HUES64 (cell line): ENCODE measurements at regions not wholly inside any gene's neighbourhood (a gene's known extent, or its start where the extent isn't known, plus 50 kb on each side); places are given as distances from the start of the nearest gene placed in this dataset.

Experiments
- H3K27ac ChIP-seq: 2 replicates; pipeline ENCODE4 v1.7.0; 2013; ENCODE audit warnings: low read depth, low read length, inconsistent platforms
- H3K27me3 ChIP-seq: 2 replicates; pipeline ENCODE4 v1.6.1; 2013; ENCODE audit warnings: mild to moderate bottlenecking, low read length; ENCODE audit not compliant: insufficient read depth
- H3K36me3 ChIP-seq: 2 replicates; pipeline ENCODE4 v1.6.1; 2013; ENCODE audit warnings: mild to moderate bottlenecking, low read length; ENCODE audit not compliant: insufficient read depth
- H3K4me1 ChIP-seq: 2 replicates; pipeline ENCODE4 v1.6.1; 2013; ENCODE audit warnings: mild to moderate bottlenecking, low read length, moderate library complexity; ENCODE audit not compliant: insufficient read depth
- H3K4me3 ChIP-seq: 2 replicates; pipeline ENCODE4 v1.5.1; 2013; ENCODE audit warnings: mild to moderate bottlenecking, low read length, moderate library complexity
- H3K9ac ChIP-seq: 2 replicates; pipeline ENCODE4 v1.6.1; 2013; ENCODE audit warnings: mild to moderate bottlenecking, low read depth, low read length
- H3K9me3 ChIP-seq: 2 replicates; pipeline ENCODE4 v1.6.1; 2013; ENCODE audit warnings: low read depth, low read length; ENCODE audit not compliant: insufficient read depth
- WGBS: fragments of 150-250, 120-280 bp; methylation state at CpG from one replicate; pipeline ENCODE4 v1.1.7; 2013; ENCODE audit warnings: missing lambda C conversion rate; 5-methylcytosine and 5-hydroxymethylcytosine counted together

DNA sequence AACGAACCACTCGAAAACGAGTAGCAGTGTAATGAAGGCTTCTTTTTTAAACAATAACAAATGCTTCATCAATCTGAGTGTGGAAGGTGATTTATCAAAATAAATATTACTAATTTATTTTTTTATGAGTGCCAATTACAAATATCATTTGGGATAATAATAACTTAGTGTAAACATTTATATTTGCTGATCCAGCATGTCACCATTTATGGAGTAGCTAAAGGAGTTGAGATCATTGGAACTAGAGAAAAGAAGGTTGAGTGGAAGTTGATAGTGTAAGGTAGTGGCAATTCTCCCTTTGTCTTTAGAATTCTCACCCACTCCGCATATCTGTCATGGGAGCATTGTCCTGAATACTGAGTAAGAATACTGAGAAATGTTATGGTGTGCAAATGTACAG is 67.1 kb upstream of the KIF26B start:
- 80% methylated on average over 4 of the region's 4 CpGs for WGBS
- no peak overlapping the region for H3K4me3 ChIP-seq
- H3K27ac ChIP-seq: no peak overlapping the region
- no peaks in the 10 kb centered on the region for H3K27me3 ChIP-seq
- H3K36me3 ChIP-seq: peaks cover 6% of the 10 kb centered on the region; the same call in 1 of the 2 replicates
- no peak overlapping the region for H3K9ac ChIP-seq
- H3K9me3 ChIP-seq: peaks cover 5% of the 10 kb centered on the region; the same call in 1 of the 2 replicates
- peaks cover 6% of the 10 kb centered on the region; the same call in 1 of the 2 replicates for H3K4me1 ChIP-seq

GRCh38 chr1:245086389-245086969 is 68.3 kb upstream of the KIF26B start:
- Histone ChIP-seq H3K27ac (no peak overlapping the region), H3K9me3 (peaks cover 5% of the 10 kb centered on the region; the same call in 1 of the 2 replicates), H3K4me3 (no peak overlapping the region), H3K27me3 (no peaks in the 10 kb centered on the region), H3K9ac (no peak overlapping the region), H3K36me3 (peaks cover 6% of the 10 kb centered on the region; the same call in 1 of the 2 replicates), H3K4me1 (no peaks in the 10 kb centered on the region)
- 88% methylated on average over 4 of the region's 4 CpGs for WGBS

DNA sequence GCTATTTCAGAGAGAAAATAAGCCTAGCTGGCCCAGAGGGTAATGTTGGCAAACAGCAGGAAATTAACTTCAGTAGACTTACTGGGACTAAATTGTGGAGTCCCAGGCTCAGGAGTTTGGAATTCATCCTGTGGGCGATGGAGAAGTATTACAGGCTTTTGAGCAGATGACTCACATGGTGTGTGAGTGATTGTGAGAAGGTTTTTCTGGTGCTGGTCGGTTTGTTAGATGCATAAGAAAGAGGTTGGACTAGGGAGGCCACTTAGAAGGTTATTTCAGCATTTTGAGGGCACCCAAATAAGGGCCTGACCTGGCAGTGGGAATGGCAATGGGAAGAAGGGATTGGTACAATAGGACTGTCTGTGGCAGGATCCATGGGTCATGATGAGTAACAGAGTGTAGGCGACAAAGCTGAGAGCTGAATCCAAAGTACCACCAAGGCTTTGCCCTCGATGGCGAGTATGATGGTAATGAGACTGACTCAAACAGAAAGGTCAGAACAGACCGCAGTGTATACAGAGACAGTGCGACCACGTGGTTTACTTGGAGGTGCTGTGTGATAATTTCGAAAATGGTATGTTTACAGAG is 69.2 kb upstream of the KIF26B start:
- Histone ChIP-seq H3K27me3 (no peaks in the 10 kb centered on the region), H3K4me1 (no peaks in the 10 kb centered on the region), H3K4me3 (no peak overlapping the region), H3K36me3 (peaks cover 6% of the 10 kb centered on the region; the same call in 1 of the 2 replicates), H3K9ac (no peak overlapping the region), H3K9me3 (peaks cover 5% of the 10 kb centered on the region; the same call in 1 of the 2 replicates), H3K27ac (no peak overlapping the region)
- 87% methylated on average over 9 of the region's 9 CpGs for WGBS

- no peak overlapping the region for H3K27ac ChIP-seq
- H3K4me1 ChIP-seq: no peaks in the 10 kb centered on the region
- H3K27me3 ChIP-seq: no peaks in the 10 kb centered on the region
- 97% methylated on average over 7 of the region's 7 CpGs for WGBS
- H3K4me3 ChIP-seq: no peak overlapping the region
- no peak overlapping the region for H3K9ac ChIP-seq
- H3K9me3 ChIP-seq: peaks cover 5% of the 10 kb centered on the region; the same call in 1 of the 2 replicates
- peaks cover 6% of the 10 kb centered on the region; the same call in 1 of the 2 replicates for H3K36me3 ChIP-seq
Observed at GRCh38 chr1:245084551-245084950, 70.2 kb upstream of the KIF26B start.

GRCh38 chr1:245079021-245079609 is 75.7 kb upstream of the KIF26B start:
- Histone ChIP-seq H3K4me1 (peaks cover 7% of the 10 kb centered on the region; the same call in 1 of the 2 replicates), H3K27me3 (no peaks in the 10 kb centered on the region), H3K4me3 (no peak overlapping the region), H3K27ac (no peak overlapping the region), H3K9me3 (peaks cover 5% of the 10 kb centered on the region; the same call in 1 of the 2 replicates), H3K36me3 (peaks cover 4% of the 10 kb centered on the region; the same call in 1 of the 2 replicates), H3K9ac (no peak overlapping the region)
- WGBS: 86% methylated on average over 8 of the region's 9 CpGs

GRCh38 chr1:245074898-245075297 is 79.9 kb upstream of the KIF26B start:
- no peak overlapping the region for H3K9ac ChIP-seq
- no peak overlapping the region for H3K4me3 ChIP-seq
- H3K27ac ChIP-seq: no peak overlapping the region
- WGBS: 92% methylated on average over 5 of the region's 5 CpGs
- H3K9me3 ChIP-seq: peaks cover 3% of the 10 kb centered on the region; the same call in 1 of the 2 replicates
- peaks cover 9% of the 10 kb centered on the region; the same call in 1 of the 2 replicates for H3K4me1 ChIP-seq
- H3K36me3 ChIP-seq: no peaks in the 10 kb centered on the region
- H3K27me3 ChIP-seq: no peaks in the 10 kb centered on the region

GRCh38 chr1:245074232-245074747 is 80.5 kb upstream of the KIF26B start:
- Histone ChIP-seq H3K27me3 (no peaks in the 10 kb centered on the region), H3K27ac (no peak overlapping the region), H3K36me3 (no peaks in the 10 kb centered on the region), H3K9me3 (peaks cover 3% of the 10 kb centered on the region; the same call in 1 of the 2 replicates), H3K4me1 (peaks cover 9% of the 10 kb centered on the region; the same call in 1 of the 2 replicates), H3K9ac (no peak overlapping the region), H3K4me3 (no peak overlapping the region)
- 78% methylated on average over 5 of the region's 6 CpGs for WGBS

DNA sequence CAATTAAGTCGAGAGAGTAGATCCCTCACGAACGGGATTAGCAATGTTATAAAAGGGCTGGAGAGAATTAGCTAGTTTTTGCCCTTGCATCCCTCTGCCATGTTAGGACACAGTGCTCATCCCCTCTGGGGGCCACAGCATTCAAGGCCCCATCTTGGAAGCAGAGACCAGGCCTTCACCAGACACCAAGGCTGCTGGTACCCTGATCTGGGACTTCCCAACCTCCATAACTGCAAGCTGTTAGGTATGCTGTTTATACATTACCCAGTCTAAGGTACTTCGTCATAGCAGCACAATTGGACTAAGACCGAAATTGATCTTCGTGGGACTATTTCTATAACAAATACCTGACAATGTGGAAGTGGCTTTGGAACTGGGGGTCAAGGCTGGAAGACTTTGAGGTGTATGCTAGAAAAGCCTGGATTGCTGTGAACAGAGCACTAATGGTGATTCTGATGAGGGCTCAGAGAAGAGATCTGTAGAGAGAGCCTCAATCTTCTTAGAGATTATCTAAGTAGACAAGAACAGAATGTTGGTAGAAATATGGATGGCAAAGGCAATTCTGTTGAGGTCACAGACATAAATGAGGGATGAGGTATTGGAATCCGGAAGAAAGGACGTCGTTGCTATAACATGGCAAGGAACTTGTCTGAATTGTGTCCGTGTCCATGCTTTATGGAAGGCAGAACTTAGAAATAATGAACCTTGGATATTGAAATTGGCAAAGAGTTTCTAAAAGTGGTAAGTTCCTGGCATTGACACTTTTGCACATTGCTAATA is 83.8 kb upstream of the KIF26B start:
- no peaks in the 10 kb centered on the region for H3K36me3 ChIP-seq
- H3K27ac ChIP-seq: no peak overlapping the region
- H3K9me3 ChIP-seq: peaks cover 3% of the 10 kb centered on the region; the same call in 1 of the 2 replicates
- H3K4me1 ChIP-seq: peaks cover 9% of the 10 kb centered on the region; the same call in 1 of the 2 replicates
- no peak overlapping the region for H3K9ac ChIP-seq
- 93% methylated on average over 9 of the region's 10 CpGs for WGBS
- no peak overlapping the region for H3K4me3 ChIP-seq
- H3K27me3 ChIP-seq: no peaks in the 10 kb centered on the region

DNA sequence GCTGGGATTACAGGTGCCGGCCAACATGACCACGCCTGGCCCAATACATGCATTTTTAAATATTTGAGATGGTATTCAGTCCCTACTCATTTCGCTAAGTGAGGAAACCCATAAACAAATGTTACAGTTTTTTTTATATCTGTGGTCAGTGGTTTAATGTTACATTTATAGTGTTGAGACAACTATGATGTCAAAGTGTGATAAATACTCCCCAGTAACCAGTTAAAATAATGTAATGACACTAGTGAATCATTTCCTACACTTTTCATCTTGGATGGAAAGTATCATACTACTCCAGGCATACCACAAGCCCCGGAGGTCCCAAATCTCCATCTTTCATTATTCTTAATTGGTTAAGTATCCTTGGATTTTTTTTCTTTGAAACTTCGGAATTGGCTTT is 87.5 kb upstream of the KIF26B start:
- no peaks in the 10 kb centered on the region for H3K27me3 ChIP-seq
- no peaks in the 10 kb centered on the region for H3K36me3 ChIP-seq
- no peak overlapping the region for H3K27ac ChIP-seq
- WGBS: 94% methylated on average over 3 of the region's 5 CpGs
- H3K4me1 ChIP-seq: no peaks in the 10 kb centered on the region
- H3K9ac ChIP-seq: no peak overlapping the region
- 0 out of 2 replicates have a peak, but pooled peaks cover under 1% of the 10 kb centered on the region for H3K9me3 ChIP-seq
- no peak overlapping the region for H3K4me3 ChIP-seq

DNA sequence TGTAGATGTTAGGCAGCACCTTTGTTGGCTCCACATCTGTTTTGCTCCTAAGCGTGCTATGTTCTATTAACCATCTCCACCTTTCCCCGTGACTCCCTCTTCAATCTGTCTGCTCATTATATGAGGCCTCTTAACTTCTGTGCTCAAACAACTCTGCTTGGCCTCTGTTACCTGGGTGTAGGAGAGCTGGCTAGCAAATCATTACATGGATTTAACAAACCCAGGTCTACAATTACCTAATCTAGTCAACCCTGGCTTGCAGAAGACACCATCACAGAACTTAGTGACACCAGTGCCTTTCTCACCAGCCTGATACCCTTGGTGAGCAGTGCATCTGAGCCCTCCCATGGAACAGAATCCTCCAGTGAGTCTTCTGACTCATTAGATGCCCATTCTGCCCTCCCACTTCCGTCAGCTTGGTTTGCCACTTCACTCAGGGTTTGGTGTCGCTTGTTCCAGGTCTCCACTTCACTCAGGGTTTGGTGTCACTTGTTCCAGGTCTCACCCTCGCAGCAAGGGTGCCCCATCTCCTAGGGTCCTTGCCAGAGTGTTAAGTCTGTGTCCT is 92.0 kb upstream of the KIF26B start:
- H3K27ac ChIP-seq: no peak overlapping the region
- H3K27me3 ChIP-seq: no peaks in the 10 kb centered on the region
- no peaks in the 10 kb centered on the region for H3K36me3 ChIP-seq
- WGBS: 95% methylated on average over 5 of the region's 5 CpGs
- H3K4me1 ChIP-seq: peaks cover 25% of the 10 kb centered on the region
- H3K9ac ChIP-seq: no peak overlapping the region
- no peaks in the 10 kb centered on the region for H3K9me3 ChIP-seq
- H3K4me3 ChIP-seq: no peak overlapping the region
